Aorta (tissue), 5 donors: ENCODE measurements at regions not wholly inside any gene's neighbourhood (a gene's known extent, or its start where the extent isn't known, plus 50 kb on each side); places are given as distances from the start of the nearest gene placed in this dataset.

Source experiments
- ATAC-seq: fragments of 200-7000 bp; cut with Tn5 transposase; one replicate; pipeline ENCODE4 v1.9.1; 2022; ENCODE audit warnings: moderate library complexity; ENCODE audit not compliant: low FRiP score
- DNase-seq, 2 donors: peaks; one replicate each; pipeline ENCODE4 v3.0.0-alpha.2; 2020
- H3K27ac ChIP-seq, 2 donors: one replicate each; pipeline ENCODE4 v1.5.1; 2013; ENCODE audit warnings: low read length in 2 of 2, mild to moderate bottlenecking in 2 of 2, moderate library complexity in 2 of 2, control low read depth in 1 of 2, inconsistent platforms in 1 of 2, low read depth in 1 of 2
- H3K27me3 ChIP-seq, 2 donors: one replicate each; pipeline ENCODE4 v1.6.1; 2013; ENCODE audit warnings: control low read depth in 1 of 2, low read length in 1 of 2, mild to moderate bottlenecking in 1 of 2, moderate library complexity in 1 of 2; ENCODE audit not compliant: insufficient read depth in 2 of 2, control insufficient read depth in 1 of 2
- H3K36me3 ChIP-seq, 2 donors: one replicate each; pipeline ENCODE4 v1.6.1; 2013; ENCODE audit warnings: control low read depth in 1 of 2, low read length in 1 of 2, mild to moderate bottlenecking in 1 of 2; ENCODE audit not compliant: insufficient read depth in 2 of 2, control insufficient read depth in 1 of 2
- H3K4me1 ChIP-seq, 2 donors: one replicate each; pipeline ENCODE4 v1.6.1; 2013; ENCODE audit warnings: low read length in 2 of 2, control low read depth in 1 of 2, mild to moderate bottlenecking in 1 of 2, moderate library complexity in 1 of 2; ENCODE audit not compliant: insufficient read depth in 2 of 2, control insufficient read depth in 1 of 2
- H3K4me3 ChIP-seq, 2 donors: one replicate each; pipeline ENCODE4 v1.5.1; 2013; ENCODE audit warnings: low read length in 2 of 2, control low read depth in 1 of 2, mild to moderate bottlenecking in 1 of 2
- H3K9me3 ChIP-seq: one replicate; pipeline ENCODE4 v1.6.1; 2013; ENCODE audit warnings: mild to moderate bottlenecking, low read length; ENCODE audit not compliant: control insufficient read depth
- WGBS, 2 donors: extraction: QIAGEN DNeasy Blood & Tissue Kit; methylation state at CpG; one replicate each; pipeline ENCODE4 v1.1.7; 2013; 5-methylcytosine and 5-hydroxymethylcytosine counted together
- intact Hi-C, 2 donors: fragments of 100-400 bp; cut with DNase I; formaldehyde crosslinking; loops; one replicate each; pipeline versions ENCODE4 v1.14.2 to v1.15.0; 2022
- donor health status: healthy with polysubstance abuse.
- donor health status: Bipolar disorder and iron deficiency.
- donor health status: DM: no; HTN: no; CAD: no.
- donor health status: DM: no; HTN: no; CAD: no.
- donor health status: DM: yes; HTN: yes; CAD: no.

- no peak for DNase-seq
- Histone ChIP-seq H3K9me3 (no peaks in the 10 kb centered on the region), H3K27ac (no peak overlapping the region), H3K4me3 (no peak overlapping the region), H3K4me1 (no peaks in the 10 kb centered on the region), H3K27me3 (no peaks in the 10 kb centered on the region), H3K36me3 (no peaks in the 10 kb centered on the region)
- intact Hi-C loops: no loop called here
- ATAC-seq: no peak
- 93 to 94% methylated on average over 3 of the region's 3 CpGs for WGBS, 2 donors
Observed at GRCh38 chr6:82063574-82063973, 184.0 kb downstream of the IBTK start.

GRCh38 chr6:82062219-82062618, 185.3 kb downstream of the IBTK start:
- Histone ChIP-seq H3K4me3 (no peak overlapping the region), H3K36me3 (no peaks in the 10 kb centered on the region), H3K27ac (no peak overlapping the region), H3K27me3 (no peaks in the 10 kb centered on the region), H3K9me3 (no peaks in the 10 kb centered on the region), H3K4me1 (no peaks in the 10 kb centered on the region)
- WGBS, 2 donors: 84% methylated on average over 7 of the region's 7 CpGs
- DNase-seq (no peak), ATAC-seq (no peak)
- intact Hi-C loops: no loop called here

- Histone ChIP-seq H3K4me3 (no peak overlapping the region), H3K4me1 (no peaks in the 10 kb centered on the region), H3K27me3 (no peaks in the 10 kb centered on the region), H3K9me3 (peaks cover 1% of the 10 kb centered on the region), H3K36me3 (no peaks in the 10 kb centered on the region), H3K27ac (no peak overlapping the region)
- intact Hi-C loops: no loop called here
- ATAC-seq (no peak), DNase-seq (no peak)
- WGBS, 2 donors: 59% methylated on average over 5 of the region's 5 CpGs
Observed at GRCh38 chr6:82057846-82058554, 189.5 kb downstream of the IBTK start.

GRCh38 chr6:82056567-82056966, 191.0 kb downstream of the IBTK start:
- Histone ChIP-seq H3K36me3 (no peaks in the 10 kb centered on the region), H3K27me3 (no peaks in the 10 kb centered on the region), H3K4me1 (no peaks in the 10 kb centered on the region), H3K27ac (no peak overlapping the region), H3K9me3 (peaks cover 1% of the 10 kb centered on the region), H3K4me3 (no peak overlapping the region)
- DNase-seq (no peak), ATAC-seq (no peak)
- intact Hi-C loops: no loop called here
- WGBS, 2 donors: 86 to 93% methylated on average over 1 of the region's 1 CpG

- H3K4me1 ChIP-seq: no peaks in the 10 kb centered on the region
- DNase-seq (no peak), ATAC-seq (no peak)
- no peak overlapping the region for H3K27ac ChIP-seq
- H3K36me3 ChIP-seq: no peaks in the 10 kb centered on the region
- WGBS, 2 donors: 94 to 97% methylated on average over 6 of the region's 6 CpGs
- H3K4me3 ChIP-seq: no peak overlapping the region
- H3K9me3 ChIP-seq: no peaks in the 10 kb centered on the region
- no peaks in the 10 kb centered on the region for H3K27me3 ChIP-seq
- intact Hi-C loops: no loop called here
Observed at GRCh38 chr6:82045965-82046756, 201.4 kb downstream of the IBTK start.

- Histone ChIP-seq H3K27me3 (no peaks in the 10 kb centered on the region), H3K9me3 (no peaks in the 10 kb centered on the region), H3K27ac (no peak overlapping the region), H3K4me1 (no peaks in the 10 kb centered on the region), H3K4me3 (peak overlapping the region in 1 of 2 donors; percentile 14), H3K36me3 (no peaks in the 10 kb centered on the region)
- ATAC-seq (peak; percentile 77), DNase-seq (no peak)
- intact Hi-C loops: no loop called here
- WGBS, 2 donors: 41 to 43% methylated on average over 4 of the region's 4 CpGs
Observed at GRCh38 chr6:82040405-82041221, 206.9 kb downstream of the IBTK start.

GRCh38 chr6:82038631-82039030, 208.9 kb downstream of the IBTK start:
- Histone ChIP-seq H3K4me3 (no peak overlapping the region), H3K27me3 (no peaks in the 10 kb centered on the region), H3K36me3 (no peaks in the 10 kb centered on the region), H3K9me3 (no peaks in the 10 kb centered on the region), H3K4me1 (peaks cover 1 to 3% of the 10 kb centered on the region in 2 donors), H3K27ac (no peak overlapping the region)
- intact Hi-C loops: loop anchor here in 1 of 2 donors (5.0 kb wide), 1 partner anchor 766 kb away; no protein-coding TSS in a partner anchor
- ATAC-seq: no peak
- WGBS, 2 donors: 89 to 92% methylated on average over 5 of the region's 5 CpGs
- DNase-seq: no peak

GRCh38 chr6:82035526-82035925, 212.0 kb downstream of the IBTK start:
- H3K9me3 ChIP-seq: no peaks in the 10 kb centered on the region
- no peak for DNase-seq
- no peak overlapping the region for H3K27ac ChIP-seq
- no peaks in the 10 kb centered on the region for H3K27me3 ChIP-seq
- 89 to 91% methylated on average over 2 of the region's 2 CpGs for WGBS, 2 donors
- ATAC-seq: no peak
- H3K4me1 ChIP-seq: peaks cover 3% of the 10 kb centered on the region in 2 donors
- H3K4me3 ChIP-seq: no peak overlapping the region
- intact Hi-C loops: loop anchor here in 1 of 2 donors (5.0 kb wide), 1 partner anchor 763 kb away; no protein-coding TSS in a partner anchor
- H3K36me3 ChIP-seq: no peaks in the 10 kb centered on the region
